CD4-positive, alpha-beta T cell treated with Interleukin-17A for 4 hours (primary cell): ENCODE measurements at regions not wholly inside any gene's neighbourhood (a gene's known extent, or its start where the extent isn't known, plus 50 kb on each side); places are given as distances from the start of the nearest gene placed in this dataset.
"Not testable (repeated sequence)": the region's sequence is repeated elsewhere in the genome, so short reads cannot be mapped to it uniquely, and the experiment has no call there.

Experiments
- DNase-seq: peaks from one replicate; pipeline ENCODE4 v3.0.0-alpha.2; 2020; ENCODE audit warnings: mixed read lengths

DNA sequence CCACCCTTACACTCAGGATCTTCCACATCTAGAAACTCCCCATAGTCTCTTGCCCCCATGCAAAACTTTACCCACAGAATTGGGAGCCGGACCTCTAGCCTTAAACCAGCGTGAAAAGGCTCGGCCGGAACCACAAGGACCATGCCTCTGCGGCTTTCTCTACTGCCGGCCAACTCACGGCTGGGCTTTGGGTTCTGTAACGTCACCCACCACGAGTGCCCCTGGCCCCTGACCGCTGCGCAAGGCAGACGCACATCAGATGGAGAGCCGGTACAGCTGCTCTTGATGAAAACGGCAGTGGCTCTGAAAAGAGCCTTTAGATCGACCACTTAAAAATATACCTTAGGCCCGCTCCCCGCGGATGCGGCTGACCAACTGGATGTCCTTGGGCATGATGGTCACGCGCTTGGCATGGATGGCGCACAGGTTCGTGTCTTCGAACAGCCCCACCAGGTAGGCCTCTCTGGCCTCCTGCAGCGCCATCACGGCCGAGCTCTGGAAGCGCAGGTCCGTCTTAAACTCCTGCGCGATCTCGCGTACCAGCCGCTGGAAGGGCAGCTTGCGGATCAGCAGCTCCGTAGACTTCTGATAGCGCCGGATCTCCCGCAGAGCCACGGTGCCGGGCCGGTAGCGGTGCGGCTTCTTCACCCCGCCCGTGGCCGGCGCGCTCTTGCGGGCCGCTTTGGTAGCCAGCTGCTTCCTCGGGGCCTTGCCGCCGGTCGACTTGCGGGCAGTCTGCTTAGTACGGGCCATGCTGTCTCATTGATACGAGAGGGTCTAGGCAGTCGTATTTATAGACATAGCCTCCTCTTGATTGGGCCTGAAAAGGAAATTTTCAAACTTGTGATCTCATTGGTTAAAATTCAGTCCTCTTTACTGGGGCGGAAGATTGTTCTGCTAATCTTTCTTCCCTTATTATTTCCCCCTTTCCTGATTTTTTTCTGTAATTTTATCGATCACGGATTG lies 66.3 kb downstream of the FAM72C start:
- peak; percentile 3 for DNase-seq

DNA sequence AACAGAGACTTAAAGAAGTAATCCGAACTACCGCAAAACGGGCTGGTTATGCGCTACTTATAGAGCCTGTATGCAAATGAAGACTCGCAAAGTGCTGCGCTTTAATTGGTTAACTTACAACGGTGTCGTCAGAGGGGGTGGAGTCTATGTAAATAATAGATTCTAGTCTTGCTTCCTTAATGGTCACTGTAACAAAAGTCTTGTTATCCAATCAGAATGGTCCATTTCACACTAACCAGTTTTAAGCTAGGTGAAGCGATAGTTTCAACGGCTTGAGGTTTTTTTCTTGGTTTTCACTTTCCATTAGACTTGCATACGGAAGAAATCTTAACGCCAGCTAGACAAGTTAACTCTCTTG lies 67.2 kb downstream of the FAM72C start:
- not testable (repeated sequence) for DNase-seq

DNA sequence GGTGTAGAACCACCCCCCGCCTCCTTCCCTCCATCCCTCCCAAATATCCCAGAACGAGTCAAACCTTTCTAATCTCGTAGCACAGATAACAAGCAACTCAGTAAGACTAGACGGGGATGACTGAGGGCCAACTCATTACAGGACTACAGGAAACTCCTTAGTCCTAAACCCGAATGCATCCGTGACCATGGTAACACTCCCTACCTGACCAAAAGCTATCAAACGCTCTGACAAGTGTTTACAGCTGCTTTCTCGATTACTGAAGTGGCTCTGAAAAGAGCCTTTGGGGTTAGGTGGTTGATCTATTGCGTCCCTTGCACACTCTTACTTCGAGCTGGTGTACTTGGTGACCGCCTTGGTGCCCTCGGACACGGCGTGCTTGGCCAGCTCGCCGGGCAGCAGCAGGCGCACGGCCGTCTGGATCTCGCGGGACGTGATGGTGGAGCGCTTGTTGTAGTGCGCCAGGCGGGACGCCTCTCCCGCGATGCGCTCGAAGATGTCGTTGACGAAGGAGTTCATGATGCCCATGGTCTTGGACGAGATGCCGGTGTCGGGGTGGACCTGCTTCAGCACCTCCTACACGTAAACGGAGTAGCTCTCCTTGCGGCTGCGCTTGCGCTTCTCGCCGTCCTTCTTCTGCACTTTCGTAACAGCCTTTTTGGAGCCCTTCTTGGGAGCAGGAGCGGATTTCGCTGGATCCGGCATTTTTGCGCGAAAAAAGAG lies 67.7 kb downstream of the FAM72C start:
- DNase-seq, result not testable (repeated sequence)

DNA sequence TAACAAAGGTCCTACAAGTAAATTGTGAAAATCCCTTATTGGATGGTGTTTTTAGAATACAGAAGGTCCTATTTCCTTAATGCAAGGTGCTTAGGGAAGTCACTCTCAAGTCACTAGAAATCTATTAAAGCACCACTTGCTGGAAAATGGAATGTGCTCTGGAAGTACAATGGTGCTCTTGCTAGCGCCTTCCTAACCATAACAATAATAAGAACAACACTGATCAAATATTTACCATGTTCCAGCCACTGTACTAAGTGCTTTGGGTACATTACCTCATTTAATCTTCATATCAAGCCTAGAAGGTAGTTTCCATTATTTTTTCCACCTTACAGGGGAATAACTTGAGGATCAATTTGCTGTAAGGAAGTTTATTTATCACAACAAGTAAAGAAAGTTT lies 75.4 kb downstream of the FAM72C start:
- DNase-seq, result not testable (repeated sequence)

DNA sequence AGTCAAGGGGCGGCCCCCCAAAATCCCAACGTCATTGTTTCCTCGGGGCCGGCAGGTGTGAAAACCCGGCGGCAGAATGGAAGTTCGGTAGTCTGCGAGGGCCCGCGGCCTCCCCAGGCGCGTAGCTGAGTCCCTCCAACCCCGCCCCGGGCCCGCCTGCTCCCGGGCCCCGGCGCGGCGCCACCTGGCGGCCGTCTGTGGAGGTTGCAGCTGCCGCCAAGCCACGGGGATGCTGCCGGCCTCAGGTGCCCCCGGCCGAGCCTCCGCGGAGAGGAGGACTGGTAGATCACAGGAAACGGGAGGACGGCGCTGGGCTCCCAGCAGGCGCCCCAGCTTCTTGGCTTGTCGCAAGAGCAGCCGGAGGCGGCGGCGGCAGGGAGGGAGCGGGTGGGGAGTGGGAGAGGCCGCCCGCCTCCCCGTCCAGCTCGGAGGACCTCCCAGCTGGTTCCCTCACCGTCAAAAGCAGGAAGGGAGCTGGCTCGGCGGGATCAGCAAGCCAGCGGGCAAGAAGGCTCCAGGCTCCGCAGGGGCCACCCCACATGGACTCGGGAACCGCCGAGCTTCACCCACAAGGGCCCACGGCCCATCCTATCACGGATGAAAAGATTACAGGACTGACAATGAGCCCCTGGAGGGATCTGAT lies 86.7 kb downstream of the FAM72C start:
- DNase-seq, result peak; percentile 66

DNA sequence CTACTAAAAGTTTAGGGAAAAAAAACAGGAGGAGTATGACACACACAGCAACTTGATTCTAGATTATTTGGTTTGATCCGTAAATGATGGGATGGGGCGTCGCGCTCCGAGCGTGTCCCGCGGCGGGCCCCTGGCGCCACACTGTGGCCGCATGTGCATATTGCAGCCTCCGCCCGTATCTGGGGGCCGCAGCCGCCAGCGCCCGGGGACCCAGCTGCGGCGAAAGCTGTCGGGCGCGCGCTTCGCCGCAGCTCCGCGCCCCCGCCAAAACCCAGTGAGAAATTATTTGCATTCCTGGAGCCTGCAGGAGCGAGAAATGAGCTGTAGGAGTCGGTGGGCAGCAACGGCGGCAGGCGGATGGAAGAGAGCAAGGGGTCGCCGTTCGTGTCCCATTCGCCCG lies 87.3 kb downstream of the FAM72C start:
- not testable (repeated sequence) for DNase-seq

DNA sequence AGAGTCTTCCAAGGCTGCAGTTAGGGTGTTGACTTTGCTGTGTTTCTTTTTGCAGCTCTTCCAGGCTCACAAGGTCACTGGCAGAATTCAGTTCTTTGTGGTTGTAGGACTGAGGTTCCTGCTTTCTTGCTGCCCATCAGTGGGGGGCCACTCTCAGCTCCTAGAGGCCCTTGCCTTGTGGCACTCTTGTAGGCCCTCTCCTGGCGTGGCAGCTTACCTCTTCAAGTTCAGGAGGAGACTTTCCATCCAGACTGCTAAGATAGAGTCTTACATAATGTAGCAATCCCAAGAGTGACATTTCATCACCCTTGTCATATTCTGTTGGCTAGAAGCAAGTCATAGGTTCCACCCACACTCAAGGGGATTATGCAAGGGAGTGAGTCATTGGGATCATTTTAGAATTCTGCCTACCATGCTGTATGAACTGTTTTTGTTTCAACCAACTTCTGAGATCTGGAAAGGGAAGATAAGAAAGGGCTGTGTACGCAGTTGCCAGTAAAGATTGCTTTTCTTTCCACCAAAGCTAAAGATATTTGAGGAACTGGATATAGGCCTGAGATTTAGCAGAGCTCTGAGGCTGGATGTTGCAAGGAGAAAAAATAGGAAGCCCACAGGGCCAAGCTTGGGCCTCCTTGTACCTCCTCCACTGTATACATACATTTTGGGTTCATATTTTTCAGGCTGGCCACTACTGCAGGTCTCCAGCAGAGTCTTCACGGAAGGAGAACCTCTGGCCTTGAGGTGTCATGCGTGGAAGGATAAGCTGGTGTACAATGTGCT lies 91.8 kb downstream of the FAM72C start:
- DNase-seq, result not testable (repeated sequence)

DNA sequence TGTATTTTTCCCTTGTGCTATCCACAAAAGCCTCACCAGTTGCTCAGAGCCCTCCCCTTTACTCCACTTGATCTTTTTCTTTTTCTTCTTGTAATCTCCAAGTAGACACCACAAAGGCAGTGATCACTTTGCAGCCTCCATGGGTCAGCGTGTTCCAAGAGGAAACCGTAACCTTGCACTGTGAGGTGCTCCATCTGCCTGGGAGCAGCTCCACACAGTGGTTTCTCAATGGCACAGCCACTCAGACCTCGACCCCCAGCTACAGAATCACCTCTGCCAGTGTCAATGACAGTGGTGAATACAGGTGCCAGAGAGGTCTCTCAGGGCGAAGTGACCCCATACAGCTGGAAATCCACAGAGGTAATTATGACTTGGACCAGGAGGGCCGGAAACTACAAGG lies 95.8 kb downstream of the FAM72C start:
- DNase-seq, result not testable (repeated sequence)

DNA sequence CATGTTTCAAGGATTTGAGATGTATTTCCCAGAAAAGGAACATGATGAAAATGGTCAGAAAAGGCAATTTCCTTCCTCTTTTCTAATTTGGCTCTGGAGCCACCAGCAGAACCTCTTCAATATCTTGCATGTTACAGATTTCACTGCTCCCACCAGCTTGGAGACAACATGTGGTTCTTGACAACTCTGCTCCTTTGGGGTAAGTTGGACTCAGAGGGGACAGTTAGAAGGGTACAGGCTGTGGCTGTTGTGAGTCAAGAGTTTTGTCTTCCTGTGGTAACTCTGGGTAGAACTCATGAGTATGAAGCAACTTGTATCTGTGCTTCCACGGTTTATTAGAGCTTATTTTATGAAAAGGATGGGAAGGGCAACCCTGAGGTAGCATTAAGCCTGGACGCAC lies 97.2 kb downstream of the FAM72C start:
- not testable (repeated sequence) for DNase-seq

DNA sequence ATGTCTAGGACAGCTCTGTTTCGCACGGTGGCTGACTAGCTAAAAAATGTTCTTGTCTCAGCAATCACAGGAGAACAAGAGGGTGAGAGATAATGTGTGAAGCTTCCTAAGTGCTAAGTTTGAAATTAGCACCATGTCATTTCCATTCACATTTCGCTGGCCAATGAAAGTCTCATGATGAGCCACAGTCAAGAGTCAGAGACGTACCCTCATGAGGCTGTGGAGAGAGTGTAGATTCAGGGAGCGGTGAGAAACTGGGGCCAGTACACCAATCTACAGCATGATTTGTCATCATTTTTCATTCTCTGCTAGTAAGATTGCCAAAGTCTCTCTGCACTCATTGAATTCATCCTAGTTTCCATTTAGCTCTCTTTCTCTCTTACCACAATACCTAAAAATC lies 98.1 kb downstream of the FAM72C start:
- DNase-seq, result not testable (repeated sequence)

DNA sequence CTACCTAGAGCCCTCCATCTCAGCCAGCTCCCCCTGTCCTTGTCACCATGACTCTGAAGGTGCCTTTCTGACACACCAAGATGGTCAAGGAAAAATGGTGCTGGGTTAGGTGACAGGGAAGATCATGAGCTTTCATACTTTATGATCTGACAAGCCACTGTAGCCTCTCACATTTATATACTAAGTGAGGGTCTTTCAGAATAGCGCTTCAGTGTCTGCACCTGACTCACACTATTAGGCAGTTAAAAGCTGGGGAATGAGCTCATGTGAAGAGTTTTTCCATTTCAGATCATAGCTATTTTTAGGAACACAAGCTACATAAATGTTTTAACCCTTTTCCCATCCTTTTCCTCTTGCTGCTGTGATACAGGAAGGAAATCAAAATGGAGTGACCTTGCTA lies 101.4 kb downstream of the FAM72C start:
- DNase-seq, result not testable (repeated sequence)

DNA sequence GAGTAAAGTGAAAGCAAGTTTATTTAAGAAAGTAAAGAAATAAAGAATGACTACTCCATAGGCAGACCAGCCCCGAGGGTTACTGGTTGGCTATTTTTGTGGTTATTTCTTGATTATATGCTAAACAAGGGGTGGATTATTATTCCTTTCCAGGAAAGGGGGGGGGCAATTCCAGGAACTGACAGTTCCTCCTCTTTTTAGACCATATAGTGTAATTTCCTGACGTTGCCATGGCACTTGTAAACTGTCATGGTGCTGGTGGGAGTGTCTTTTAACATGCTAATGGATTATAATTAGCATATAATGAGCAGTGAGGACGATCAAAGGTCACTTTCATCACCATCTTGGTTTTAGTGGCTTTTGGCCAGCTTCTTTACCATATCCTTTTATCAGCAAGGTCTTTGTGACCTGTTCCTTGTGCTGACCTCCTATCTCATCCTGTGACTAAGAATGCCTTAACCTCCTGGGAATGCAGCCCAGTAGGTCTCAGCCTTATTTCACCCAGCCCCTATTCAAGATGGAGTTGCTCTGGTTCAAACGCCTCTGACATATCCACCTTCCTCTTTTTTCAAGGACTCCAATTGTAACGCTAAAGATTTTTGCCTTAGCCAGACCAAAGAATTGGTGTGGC lies 104.1 kb downstream of the FAM72C start:
- not testable (repeated sequence) for DNase-seq

DNA sequence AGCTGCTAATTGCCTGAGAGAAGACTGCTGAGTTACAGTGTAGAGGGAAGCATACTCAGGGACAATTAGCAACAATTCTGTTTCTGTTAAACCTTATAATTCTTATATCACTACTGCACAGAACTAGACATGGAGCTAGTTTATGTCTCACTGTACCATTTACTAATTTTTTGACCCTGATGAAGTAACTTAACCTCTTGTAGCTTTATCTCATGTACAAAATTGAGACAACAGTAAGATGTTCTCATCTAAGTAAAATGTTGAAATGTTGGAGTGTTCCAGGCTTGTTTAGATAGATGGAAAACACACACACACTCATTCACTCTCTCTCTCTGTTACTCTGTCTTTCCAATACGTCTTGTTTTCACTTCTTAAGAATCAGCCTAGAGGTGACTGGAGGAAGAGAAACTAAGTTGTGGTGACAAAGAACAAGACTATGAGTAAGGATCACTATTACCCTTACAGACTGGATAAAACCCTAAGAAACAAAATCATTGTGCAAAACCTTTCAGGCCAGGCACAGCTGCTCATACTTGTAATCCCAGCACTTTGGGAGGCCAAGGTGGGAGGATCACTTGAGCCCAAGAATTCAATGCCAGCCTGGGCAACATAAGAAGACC lies 107.8 kb downstream of the FAM72C start:
- not testable (repeated sequence) for DNase-seq

DNA sequence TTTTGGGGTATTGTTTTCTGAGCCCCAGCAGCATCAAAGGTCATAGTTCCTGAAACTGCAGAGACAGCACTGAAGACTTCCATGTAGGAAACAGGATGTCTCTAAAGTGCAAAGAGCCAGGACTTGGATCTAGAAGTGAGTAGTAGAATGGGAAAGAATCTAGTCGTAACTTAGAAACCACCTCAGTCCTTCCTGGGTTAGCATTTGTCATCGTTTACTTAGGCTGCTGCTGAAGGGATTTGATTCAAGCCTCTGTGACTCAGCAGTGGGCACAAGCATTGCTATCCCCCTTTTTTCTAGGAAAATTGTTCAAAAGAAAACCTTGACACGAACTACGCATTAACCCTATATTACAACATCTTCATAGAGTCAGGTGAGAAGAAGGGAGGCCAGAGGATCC lies 109.1 kb downstream of the FAM72C start:
- DNase-seq, result not testable (repeated sequence)

DNA sequence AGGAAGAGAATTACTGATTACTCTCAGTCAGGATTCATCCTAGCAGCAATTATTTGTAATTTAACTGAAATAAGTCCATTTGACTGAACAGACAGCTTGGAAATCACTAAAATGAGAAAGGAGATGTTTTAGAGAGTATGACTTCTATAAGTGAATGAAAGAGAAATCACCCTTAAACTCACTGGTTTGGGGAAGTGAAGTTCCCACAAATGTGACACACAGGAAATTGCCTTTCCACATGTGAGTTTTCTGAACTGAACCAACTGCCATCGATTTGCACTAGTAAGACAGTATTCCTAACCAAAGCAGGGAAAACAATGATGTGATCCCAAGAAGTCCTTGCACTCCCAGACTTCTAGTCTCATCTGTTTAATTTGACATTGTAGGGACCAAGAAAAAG lies 110.5 kb downstream of the FAM72C start:
- DNase-seq, result not testable (repeated sequence)

DNA sequence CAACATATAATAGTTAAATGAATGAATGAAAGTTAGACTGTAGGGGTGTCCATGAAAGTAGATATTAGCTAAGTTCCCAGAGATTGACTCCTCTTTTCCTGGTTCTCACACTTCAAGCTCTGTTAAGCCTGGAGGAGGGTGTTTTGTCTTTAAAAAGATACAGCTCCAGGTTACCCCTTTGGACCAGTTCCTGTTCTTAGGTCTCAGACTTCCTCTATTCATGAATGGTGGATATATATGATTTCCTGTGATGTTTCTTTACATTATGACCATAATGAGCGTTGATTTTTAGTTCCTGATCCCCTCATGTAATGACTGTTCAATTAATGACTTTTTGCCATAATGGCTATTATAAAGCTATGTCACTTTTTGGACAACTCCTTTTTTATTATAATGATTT lies 115.9 kb downstream of the FAM72C start:
- DNase-seq, result not testable (repeated sequence)

DNA sequence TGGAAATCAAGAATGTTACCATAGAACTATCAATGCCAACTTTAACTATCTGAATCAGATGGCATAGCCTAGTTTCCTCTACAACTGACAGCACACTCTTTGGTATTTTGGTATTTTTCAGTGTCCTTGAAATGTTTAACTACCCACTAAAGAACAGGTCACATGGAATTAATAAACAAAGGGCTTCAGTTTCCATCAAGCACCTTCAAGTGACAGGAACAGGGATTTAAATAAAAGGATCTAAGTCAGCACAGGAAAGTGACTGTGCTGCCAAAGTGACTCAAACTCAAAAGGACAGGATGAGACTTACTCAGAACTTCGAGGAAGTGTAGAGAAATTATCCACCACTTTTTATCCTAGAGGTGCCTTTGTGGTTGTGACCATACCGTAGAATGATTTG lies 117.7 kb downstream of the FAM72C start:
- DNase-seq, result not testable (repeated sequence)

DNA sequence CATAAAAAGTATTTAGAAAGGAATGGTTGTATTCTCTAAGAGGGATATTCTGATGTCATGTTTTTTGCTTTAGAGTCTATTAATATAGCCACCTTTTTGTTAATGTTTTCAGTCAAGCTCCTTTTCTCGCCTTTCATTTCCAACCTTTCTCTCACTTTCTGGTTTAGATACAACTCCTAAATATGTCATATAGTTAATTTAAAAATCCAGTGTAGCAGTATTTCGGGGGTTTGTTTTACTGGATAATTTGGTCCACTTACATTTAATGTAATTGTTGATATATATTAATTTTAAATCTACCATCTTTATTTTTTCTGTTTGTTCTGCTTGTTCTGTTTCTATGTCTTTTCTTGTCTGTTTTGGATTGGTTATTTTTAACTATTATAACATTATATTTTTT lies 121.1 kb downstream of the FAM72C start:
- DNase-seq, result not testable (repeated sequence)

DNA sequence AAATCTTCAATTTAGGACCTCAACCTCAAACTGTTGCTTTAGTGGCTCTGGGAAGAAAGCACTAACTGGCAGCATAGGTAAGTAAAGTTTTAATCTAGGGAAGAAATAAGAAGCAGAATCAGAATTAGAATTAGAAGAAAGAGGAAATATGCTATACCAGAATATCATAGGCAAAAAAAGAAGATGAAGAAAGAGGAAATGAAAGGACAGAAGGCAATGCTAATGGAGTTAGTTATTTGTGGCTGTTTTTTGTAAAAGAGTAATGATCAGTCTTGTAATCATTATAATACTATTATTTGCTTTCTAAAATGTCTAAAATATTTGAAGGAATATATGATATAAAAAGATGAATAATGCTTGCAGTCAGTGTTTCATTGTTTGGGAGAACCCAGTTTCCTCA lies 122.9 kb downstream of the FAM72C start:
- not testable (repeated sequence) for DNase-seq

DNA sequence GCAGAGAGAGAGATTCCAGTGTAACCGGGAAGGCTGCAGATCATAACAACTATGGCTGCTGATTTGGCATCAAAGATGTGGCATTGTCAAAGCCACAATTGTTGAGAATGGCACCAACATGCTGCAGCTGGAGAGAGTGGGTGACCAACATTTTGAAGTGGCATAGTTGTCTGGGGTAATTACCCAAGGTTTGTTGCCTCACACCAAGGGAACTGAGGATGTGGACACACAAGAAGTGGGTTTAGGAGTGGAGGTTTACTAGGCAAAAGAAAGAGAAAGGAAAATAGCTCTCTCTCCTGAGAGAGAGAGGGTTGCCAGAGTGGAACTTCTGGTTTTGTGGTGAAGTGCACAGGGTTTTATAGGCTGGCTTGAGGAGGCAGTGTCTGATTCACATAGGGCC lies 126.6 kb downstream of the FAM72C start:
- not testable (repeated sequence) for DNase-seq

DNA sequence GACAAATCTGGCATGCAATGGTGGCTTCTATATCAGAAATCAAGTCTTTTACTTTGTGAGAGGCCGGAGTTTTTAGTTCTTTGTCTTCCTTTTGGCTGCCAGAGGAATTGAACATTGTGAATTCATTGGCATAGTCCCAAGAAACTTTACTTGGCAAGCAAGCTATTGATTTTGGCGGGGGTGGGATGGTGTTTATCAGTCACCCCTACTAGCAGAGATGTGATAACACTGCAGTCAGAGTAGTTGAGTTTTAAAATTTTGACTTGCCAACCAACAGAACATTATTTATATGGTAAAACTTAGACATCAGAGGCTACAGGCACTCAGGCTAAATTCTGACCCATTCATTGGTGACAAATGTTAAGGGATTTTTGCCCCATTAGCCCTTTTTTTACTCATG lies 129.7 kb downstream of the FAM72C start:
- not testable (repeated sequence) for DNase-seq

DNA sequence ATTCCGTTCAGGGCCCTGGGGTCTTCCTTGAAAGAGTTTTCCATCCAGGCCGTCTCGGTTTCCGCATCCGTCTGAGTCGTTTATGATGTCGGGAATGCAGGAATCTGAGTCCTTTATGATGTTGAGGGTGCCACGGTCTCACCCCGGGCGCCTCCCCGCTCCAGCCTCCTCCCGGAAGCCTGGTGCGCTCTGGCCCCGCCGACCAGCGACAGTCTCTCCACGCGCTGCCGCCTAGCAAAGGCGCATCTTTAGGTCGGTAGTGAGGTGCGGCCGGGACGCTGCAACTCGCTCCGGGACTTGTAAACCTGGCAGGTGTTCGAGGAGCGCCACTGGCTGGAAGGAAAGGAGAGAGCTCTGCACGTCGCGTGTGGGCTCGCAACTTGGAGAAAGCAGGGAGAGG lies 132.6 kb downstream of the FAM72C start:
- not testable (repeated sequence) for DNase-seq
